GM19395 (cell line): ENCODE measurements at regions not wholly inside any gene's neighbourhood (a gene's known extent, or its start where the extent isn't known, plus 50 kb on each side); places are given as distances from the start of the nearest gene placed in this dataset.
"Not testable (repeated sequence)": the region's sequence is repeated elsewhere in the genome, so short reads cannot be mapped to it uniquely, and the experiment has no call there.

Experiments
- ATAC-seq: cut with Tn5 transposase; IDR thresholded peaks from one replicate; pipeline ENCODE4 v1.9.1; 2021; ENCODE audit warnings: mild to moderate bottlenecking, moderate library complexity; ENCODE audit not compliant: unreplicated experiment

DNA sequence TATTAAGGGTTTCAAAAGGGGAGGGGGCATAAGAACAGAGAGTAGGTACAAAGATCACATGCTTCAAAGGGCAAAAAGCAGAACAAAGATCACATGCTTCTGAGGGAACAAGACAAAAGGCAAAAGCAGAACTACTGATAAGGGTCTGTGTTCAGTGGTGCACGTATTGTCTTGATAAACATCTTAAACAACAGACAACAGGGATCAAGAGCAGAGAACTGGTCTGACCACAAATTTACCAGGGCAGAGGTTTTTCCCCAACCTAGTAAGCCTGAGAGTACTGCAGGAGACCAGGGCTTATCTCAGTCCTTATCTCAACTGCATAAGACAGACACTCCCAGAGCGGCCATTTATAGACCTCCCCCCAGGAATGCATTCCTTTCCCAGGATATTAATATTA is 900.2 kb upstream of the PRKX start:
- ATAC-seq = not testable (repeated sequence)

GRCh38 chrX:4588893-4589292 is 875.4 kb upstream of the PRKX start:
- ATAC-seq = no peak

- ATAC-seq = no peak
Observed at GRCh38 chrX:4588466-4588865, 875.0 kb upstream of the PRKX start.

DNA sequence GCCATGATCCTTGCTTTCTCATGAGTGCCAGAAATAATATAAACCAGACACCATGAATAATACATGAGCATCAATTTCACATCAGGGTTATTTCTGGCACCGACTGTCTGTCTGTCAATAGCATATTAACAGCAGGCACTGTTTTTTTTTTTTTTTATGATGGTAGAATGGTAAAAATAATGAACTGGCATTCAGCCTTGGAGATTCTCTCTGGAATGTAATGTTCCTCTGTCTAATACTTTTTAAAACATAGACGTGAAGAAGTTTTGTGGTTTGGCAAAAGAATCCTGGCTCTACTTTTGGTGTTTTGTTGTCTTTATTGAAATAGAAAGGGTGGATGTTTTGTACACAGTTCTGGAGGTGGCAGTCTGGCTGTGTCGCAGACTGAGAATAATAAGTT is 874.6 kb upstream of the PRKX start:
- ATAC-seq = no peak

DNA sequence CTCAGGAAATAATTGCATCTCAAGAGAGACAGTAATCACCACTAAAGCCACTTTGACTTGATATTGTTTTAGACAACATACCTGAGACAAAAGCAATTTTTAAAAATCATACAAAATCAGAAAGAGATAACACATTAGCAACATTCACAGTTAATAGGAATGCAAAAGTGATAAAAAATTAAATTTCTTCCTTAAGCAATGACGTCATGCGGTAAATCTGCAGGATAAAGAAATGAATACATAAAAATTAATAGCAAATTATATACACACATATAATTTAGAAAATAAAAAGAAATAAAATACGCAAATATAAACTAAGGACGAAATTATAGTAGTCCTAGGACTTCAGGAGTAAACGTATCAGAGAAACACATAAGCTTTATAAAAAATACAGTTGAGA is 866.5 kb upstream of the PRKX start:
- ATAC-seq = no peak

GRCh38 chrX:4579480-4579879 is 866.0 kb upstream of the PRKX start:
- ATAC-seq = no peak

DNA sequence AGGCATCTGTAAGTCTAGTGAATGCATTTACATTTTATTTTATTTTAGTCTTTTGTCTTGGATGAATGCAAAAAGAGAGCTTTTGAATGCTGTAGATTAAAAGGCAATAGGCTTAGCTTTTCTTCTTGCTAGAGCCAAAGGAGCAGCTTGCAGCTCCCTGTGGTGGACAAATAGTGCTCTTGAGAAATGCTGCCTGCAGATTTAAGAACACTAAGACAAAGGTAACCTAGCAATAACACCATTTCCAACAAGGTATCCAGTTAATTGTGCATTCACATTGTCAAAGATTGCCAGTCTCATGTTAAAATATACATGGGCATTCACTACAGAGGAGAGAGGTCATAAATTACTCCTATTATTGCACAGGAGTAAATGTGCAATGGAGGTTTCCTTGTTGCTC is 859.2 kb upstream of the PRKX start:
- ATAC-seq = no peak

DNA sequence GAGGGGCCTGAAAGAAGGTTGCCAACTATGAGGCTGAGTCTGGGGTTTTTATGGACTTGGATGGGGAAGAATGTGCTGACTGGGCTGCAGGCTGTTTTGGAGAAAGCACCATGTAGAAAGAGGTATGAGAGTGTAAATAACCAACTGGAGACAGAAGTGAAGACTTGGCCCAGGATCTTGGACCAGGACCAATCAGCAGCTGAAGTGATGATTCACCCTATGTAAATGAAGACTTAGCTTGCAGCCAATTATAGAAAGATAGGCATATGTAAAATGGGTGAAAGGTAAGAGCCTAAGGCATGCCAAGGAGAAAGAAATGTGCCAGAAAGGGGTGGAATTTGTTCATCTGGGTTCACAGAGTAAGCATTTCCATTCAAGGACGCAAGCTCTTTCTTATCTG is 856.7 kb upstream of the PRKX start:
- no peak for ATAC-seq

- ATAC-seq = no peak
Observed at GRCh38 chrX:4560192-4560591, 846.7 kb upstream of the PRKX start.

- no peak for ATAC-seq
Observed at GRCh38 chrX:4550018-4550417, 836.6 kb upstream of the PRKX start.

DNA sequence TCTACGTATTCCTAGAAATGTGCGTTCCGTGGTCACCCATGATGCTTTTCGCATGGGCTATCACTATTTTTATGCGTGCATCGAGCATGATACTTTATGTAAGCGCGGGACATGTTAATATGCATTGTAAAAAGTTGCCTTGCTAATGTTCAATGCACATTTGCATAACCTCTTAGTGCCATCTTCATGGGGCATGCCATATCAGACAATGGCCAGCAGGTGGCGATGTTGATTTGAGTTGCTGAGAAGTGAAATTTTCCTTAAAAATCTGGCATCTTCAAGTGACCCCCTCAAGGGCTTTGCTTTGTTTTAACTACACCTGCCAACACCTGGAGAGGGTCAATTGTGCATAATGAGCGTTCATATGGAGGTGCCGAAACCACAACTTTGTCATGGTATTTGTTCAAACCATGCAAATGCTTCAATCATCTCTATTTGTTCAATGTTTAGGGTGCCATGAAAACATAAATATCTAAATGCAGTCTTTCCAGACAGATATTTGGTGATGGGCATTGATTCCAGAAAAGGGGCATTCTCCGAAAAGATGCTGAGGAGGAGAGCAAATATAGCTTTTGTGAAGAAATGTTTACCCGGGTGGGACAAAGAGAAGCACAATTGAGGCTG is 833.9 kb upstream of the PRKX start:
- ATAC-seq = peak; percentile 84

DNA sequence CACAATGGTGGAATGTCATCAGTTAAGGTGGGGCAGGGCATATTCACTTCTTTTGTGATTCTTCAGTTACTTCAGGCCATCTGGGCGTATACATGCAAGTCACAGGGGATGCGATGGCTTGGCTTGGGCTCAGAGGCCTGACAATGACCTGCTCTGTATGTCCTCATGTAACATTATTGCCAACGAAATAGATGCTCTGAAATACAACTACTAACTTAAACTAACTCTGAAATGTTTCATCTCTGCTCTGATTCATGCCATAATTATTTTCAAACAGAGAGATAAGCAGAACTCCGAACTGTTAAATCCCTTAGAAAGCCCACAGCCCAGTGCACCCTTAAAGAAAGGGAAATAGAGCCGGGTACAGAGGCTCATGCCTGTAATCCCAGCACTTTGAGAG is 832.7 kb upstream of the PRKX start:
- not testable (repeated sequence) for ATAC-seq

GRCh38 chrX:4528247-4528646 is 814.8 kb upstream of the PRKX start:
- ATAC-seq = no peak

- no peak for ATAC-seq
Observed at GRCh38 chrX:4485912-4486311, 772.5 kb upstream of the PRKX start.

GRCh38 chrX:4484266-4484665 is 770.8 kb upstream of the PRKX start:
- ATAC-seq = no peak

DNA sequence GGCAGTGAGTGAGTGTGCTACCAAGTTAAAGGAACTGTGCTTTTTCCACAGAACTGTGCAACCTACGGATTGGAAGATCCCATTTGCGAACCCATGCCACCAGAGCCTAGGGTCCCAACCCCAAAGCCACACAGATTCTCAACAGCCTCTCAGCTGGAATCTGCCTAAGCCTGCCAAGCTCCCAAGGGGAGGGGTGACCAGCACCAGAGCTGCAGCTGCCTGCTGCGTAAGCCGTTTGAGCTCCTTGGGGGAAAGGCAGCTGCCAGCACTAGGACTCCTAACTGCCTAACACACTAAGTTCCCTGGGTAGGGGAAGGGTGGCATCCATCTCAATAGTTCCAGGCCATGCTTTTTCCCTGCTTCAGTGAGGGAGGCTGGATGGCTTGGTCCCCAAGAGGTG is 738.1 kb upstream of the PRKX start:
- ATAC-seq = no peak

DNA sequence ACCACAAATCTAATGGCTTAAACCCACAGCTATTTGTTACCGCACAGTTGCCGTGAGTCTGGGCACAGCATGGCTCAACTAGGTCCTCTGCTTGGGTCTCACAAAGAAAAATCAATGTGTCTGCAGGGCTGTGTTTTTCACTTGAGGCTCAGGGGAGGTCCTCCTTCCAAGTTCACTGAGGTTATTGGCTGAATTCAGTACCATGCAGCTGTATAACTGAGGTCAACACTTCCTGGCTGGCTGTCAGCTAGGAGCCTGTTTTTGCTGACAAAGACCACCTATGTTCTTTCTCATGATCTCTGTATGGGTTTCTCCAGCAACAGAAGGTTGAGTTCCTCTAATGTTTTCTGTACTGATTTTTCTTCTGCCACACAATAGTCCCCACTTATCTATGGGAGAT is 736.7 kb upstream of the PRKX start:
- ATAC-seq = no peak

DNA sequence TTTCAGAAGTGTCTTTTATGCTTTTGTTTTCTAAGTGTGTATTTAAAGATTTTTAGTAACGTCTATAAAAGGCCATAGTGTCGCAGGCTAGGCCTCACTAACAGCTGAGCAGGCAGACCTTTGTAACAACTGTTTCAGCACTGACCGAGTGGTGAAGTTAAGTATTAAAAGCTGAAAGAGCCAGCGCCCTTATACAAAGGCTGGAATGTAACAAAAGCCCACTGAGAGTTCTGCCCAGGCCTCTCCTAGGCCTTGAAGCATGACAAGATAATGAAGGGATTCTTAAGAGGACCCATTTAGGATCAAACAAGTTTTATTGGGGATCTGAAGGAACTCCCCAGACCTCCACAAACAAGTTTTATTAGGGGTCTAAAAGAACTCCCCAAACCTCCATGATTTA is 722.5 kb upstream of the PRKX start:
- no peak for ATAC-seq

- no peak for ATAC-seq
Observed at GRCh38 chrX:4397471-4397870, 684.0 kb upstream of the PRKX start.

GRCh38 chrX:4382273-4382672 is 668.8 kb upstream of the PRKX start:
- ATAC-seq = no peak

GRCh38 chrX:4380710-4381109 is 667.3 kb upstream of the PRKX start:
- ATAC-seq = no peak

DNA sequence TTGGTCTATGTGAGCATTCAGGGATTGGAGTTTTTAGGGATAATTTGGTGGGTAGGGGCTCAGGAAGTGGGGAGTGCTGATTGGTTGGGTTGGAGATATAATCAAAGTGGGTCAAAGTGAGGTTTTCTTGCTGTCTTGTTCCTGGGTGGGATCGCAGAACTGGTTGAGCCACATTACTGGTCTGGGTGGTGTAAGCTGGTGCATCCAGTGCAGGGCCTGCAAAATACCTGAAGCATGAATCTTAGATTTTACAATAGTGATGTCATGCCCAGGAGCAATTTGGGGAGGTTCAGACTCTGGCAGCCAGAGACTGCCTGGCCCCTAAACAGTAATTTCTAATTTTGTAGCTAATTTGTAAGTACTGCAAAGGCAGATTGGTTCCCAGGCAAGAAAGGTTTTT is 665.6 kb upstream of the PRKX start:
- ATAC-seq = no peak

DNA sequence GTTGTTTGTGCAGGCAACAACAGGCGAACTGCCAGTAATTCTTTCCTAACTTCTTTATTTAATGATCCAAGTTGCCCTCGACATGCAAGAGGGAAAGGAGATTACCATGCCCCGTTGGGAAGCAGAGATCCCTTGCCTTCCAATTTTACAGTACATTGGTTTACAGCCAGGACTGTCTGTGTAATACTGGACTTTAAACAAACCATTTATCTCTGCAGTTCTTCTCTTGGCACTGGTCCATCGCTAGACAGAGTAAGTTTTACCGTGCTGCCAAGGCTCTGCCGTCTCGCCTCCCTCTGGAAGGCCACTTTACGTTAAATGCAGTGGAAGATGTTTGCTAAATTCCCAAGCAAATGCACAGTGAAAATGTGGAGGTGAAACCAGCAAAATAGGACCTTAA is 660.3 kb upstream of the PRKX start:
- ATAC-seq = no peak

DNA sequence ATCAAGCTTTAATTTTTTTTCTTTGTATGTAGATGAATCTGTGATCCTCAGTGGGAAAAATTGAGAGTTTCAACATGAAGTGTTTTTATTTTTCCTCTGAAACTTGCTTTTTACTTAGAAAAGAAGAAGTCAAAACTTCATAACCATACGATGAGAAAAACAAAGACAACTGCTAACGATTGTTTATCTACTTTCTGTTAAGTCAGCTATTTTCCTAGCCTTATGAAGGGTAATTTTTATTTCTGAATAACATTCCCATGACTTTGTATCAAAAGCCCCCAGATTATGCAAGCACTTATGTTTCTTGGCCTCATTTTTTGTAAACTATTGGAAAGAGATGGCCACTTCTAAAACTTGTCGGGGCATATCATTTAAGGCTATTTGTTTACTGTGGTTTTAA is 645.1 kb upstream of the PRKX start:
- ATAC-seq = no peak
